Activated T-cell treated with anti-CD3 and anti-CD28 coated beads for 1 hour (primary cell): ENCODE measurements at regions not wholly inside any gene's neighbourhood (a gene's known extent, or its start where the extent isn't known, plus 50 kb on each side); places are given as distances from the start of the nearest gene placed in this dataset.
"Not testable (repeated sequence)": the region's sequence is repeated elsewhere in the genome, so short reads cannot be mapped to it uniquely, and the experiment has no call there.

Experiments
- DNase-seq: peaks from one replicate; pipeline ENCODE4 v3.0.0-alpha.2; 2020; ENCODE audit warnings: low read depth

GRCh38 chr4:114249561-114249960 lies 270.1 kb upstream of the ARSJ start:
- no peak for DNase-seq

- no peak for DNase-seq
Measured at GRCh38 chr4:114249976-114250375, 270.5 kb upstream of the ARSJ start.

GRCh38 chr4:114250439-114250891 lies 271.0 kb upstream of the ARSJ start:
- no peak for DNase-seq

GRCh38 chr4:114251020-114251419 lies 271.6 kb upstream of the ARSJ start:
- no peak for DNase-seq

GRCh38 chr4:114252499-114252898 lies 273.1 kb upstream of the ARSJ start:
- DNase-seq = no peak

GRCh38 chr4:114257501-114257900 lies 278.1 kb upstream of the ARSJ start:
- no peak for DNase-seq

- DNase-seq = not testable (repeated sequence)
Measured at GRCh38 chr4:114262421-114262820, 283.0 kb upstream of the ARSJ start.

- DNase-seq = no peak
Measured at GRCh38 chr4:114263233-114263632, 283.8 kb upstream of the ARSJ start.

- DNase-seq = no peak
Measured at GRCh38 chr4:114264452-114264851, 285.0 kb upstream of the ARSJ start.

- no peak for DNase-seq
Measured at GRCh38 chr4:114264877-114265291, 285.4 kb upstream of the ARSJ start.

- no peak for DNase-seq
Measured at GRCh38 chr4:114265342-114265741, 285.9 kb upstream of the ARSJ start.

- DNase-seq = no peak
Measured at GRCh38 chr4:114267976-114268375, 288.5 kb upstream of the ARSJ start.

GRCh38 chr4:114271031-114271430 lies 291.6 kb upstream of the ARSJ start:
- DNase-seq = no peak

GRCh38 chr4:114272226-114272625 lies 292.8 kb upstream of the ARSJ start:
- DNase-seq = no peak

- DNase-seq = no peak
Measured at GRCh38 chr4:114273238-114273637, 293.8 kb upstream of the ARSJ start.

GRCh38 chr4:114277690-114278089 lies 298.2 kb upstream of the ARSJ start:
- DNase-seq = no peak

GRCh38 chr4:114279066-114279465 lies 299.6 kb upstream of the ARSJ start:
- no peak for DNase-seq

- DNase-seq = no peak
Measured at GRCh38 chr4:114279711-114280110, 300.3 kb upstream of the ARSJ start.

GRCh38 chr4:114280645-114281044 lies 301.2 kb upstream of the ARSJ start:
- DNase-seq = no peak

GRCh38 chr4:114281164-114281960 lies 301.9 kb upstream of the ARSJ start:
- no peak for DNase-seq

GRCh38 chr4:114282937-114283336 lies 303.5 kb upstream of the ARSJ start:
- DNase-seq = no peak

GRCh38 chr4:114284629-114285028 lies 305.2 kb upstream of the ARSJ start:
- no peak for DNase-seq

- no peak for DNase-seq
Measured at GRCh38 chr4:114286262-114286810, 306.9 kb upstream of the ARSJ start.
